ENCODE measurements at regions not wholly inside any gene's neighbourhood (a gene's known extent, or its start where the extent isn't known, plus 50 kb on each side); places are given as distances from the start of the nearest gene placed in this dataset.

DNA sequence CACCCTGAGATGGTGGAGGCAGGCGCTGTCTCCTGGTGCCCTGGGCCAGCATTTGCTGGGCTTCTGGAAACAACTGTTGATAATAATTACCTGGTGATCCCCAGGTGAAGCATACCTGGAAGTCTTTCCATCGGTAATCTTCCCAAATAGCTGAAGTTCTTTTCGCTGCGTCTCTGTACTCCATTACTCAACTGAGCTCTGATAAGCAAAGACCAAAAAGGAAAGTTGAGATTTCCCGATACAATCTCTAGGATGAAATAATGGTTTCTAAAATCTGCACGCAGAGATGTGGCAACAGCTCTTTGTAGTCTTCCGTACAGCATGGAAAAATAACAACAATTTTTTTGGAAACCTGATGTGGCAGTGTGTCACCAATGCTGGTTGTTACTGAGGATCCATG, 226.5 kb downstream of the GATA3 start:
- TF ChIP-seq, protein P1, sequence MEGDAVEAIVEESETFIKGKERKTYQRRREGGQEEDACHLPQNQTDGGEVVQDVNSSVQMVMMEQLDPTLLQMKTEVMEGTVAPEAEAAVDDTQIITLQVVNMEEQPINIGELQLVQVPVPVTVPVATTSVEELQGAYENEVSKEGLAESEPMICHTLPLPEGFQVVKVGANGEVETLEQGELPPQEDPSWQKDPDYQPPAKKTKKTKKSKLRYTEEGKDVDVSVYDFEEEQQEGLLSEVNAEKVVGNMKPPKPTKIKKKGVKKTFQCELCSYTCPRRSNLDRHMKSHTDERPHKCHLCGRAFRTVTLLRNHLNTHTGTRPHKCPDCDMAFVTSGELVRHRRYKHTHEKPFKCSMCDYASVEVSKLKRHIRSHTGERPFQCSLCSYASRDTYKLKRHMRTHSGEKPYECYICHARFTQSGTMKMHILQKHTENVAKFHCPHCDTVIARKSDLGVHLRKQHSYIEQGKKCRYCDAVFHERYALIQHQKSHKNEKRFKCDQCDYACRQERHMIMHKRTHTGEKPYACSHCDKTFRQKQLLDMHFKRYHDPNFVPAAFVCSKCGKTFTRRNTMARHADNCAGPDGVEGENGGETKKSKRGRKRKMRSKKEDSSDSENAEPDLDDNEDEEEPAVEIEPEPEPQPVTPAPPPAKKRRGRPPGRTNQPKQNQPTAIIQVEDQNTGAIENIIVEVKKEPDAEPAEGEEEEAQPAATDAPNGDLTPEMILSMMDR (IDR thresholded peaks at IDR 0.05): no peak
- TF ChIP-seq POLR2A (IDR thresholded peaks at IDR 0.05) (no peak), POLR2AphosphoS5 (IDR thresholded peaks at IDR 0.05) (no peak)
